ENCODE measurements at regions not wholly inside any gene's neighbourhood (a gene's known extent, or its start where the extent isn't known, plus 50 kb on each side); places are given as distances from the start of the nearest gene placed in this dataset.

DNA sequence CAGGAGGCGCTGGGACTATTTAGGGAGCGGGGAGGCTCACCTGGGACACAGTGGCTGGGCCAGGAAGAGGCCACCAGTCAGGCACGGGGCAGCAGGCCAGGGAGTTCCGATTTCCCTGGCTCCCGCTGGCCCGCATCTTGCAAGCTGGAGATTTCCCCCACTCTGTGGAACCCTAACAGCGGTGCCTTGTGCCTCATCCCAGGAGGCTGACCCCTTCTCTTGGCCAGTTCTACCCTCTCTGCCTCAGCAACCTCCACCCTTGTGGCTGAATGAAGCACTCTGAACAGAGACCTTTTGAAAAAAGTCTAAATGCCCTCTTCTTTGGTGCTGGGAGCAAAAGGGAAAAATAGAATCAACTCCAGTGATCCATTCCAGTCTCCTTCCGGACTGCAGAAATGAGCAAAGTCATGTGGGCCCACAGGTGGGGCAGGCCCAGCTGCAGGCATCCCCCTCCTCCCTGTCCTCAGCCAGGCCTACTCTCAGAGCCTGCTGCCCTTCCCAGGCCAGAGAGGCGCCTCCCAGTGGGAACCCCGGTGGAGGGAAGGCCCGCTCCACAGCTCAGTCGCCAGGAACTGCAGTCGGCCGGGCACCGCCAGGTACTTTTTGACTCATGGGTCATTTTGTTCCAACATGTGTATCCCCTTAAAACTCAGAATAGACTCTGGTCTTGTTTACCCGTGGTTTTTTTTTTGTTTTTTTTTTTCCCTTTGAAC is 155.5 kb downstream of the ZNF248 start (continued):
- no peak for TF ChIP-seq JUND (IDR thresholded peaks at IDR 0.05)
- TF ChIP-seq ZBTB33 (IDR thresholded peaks at IDR 0.05) = no peak

GRCh38 chr10:37700886-37701780 is 156.3 kb downstream of the ZNF248 start:
- 78% methylated on average over 37 of the region's 37 CpGs for WGBS
- DNase-seq (ENCODE audit: low spot score) = peak; percentile 19
- Histone ChIP-seq H3K27ac (ENCODE audit: low read depth in 1 of 2, low read length in 2 of 2) (no peak overlapping the region), H3K4me3 (ENCODE audit: low read depth in 1 of 3, low read length in 3 of 3) (no peak overlapping the region), H3K4me1 (ENCODE audit: control insufficient read depth in 4 of 4, insufficient read depth in 4 of 4, low read length in 3 of 4) (no peaks in the 10 kb centered on the region), H3K9me3 (ENCODE audit: control insufficient read depth in 4 of 4, low read length in 3 of 4) (no peaks in the 10 kb centered on the region), H3K36me3 (ENCODE audit: control insufficient read depth in 4 of 4, insufficient read depth in 3 of 4, low read depth in 1 of 4, low read length in 3 of 4) (no peaks in the 10 kb centered on the region), H3K27me3 (ENCODE audit: control insufficient read depth in 4 of 4, insufficient read depth in 4 of 4, low read length in 3 of 4) (no peaks in the 10 kb centered on the region), H3K9ac (ENCODE audit: low read depth in 1 of 2, low read length in 2 of 2) (no peak overlapping the region)
- TF ChIP-seq NR2F2 (IDR thresholded peaks at IDR 0.05) (no peak), YY1 (IDR thresholded peaks at IDR 0.05) (no peak), RAD21 (IDR thresholded peaks at IDR 0.05) (no peak), FOXA1 (IDR thresholded peaks at IDR 0.05) (no peak), HNF4G (IDR thresholded peaks at IDR 0.05) (no peak), JUND (IDR thresholded peaks at IDR 0.05) (no peak), HNF4A (conservative IDR thresholded peaks at IDR 0.05) (no peak)
- TF ChIP-seq, protein P1, sequence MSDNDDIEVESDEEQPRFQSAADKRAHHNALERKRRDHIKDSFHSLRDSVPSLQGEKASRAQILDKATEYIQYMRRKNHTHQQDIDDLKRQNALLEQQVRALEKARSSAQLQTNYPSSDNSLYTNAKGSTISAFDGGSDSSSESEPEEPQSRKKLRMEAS (IDR thresholded peaks at IDR 0.05) = no peak

DNA sequence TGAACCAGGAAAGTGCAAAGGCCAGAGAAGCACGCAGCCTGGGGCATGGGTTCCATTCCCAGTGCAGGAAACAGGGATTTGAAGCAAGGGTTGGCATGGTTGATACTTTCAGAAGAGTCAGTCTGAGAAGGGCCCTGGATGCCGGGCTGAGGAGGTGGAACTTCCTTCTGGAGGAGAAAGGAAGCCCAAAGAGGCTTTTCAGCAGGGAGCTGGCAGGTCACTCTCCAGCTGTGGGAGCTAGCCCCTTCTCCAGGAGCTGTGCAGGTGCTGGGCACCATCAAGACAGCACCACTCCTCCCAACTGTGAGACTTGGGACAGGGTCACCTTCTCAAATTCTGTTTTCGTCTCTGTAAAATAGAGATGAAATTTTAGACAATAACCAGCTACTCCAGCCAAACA is 169.8 kb downstream of the ZNF248 start:
- no peak overlapping the region for H3K9ac ChIP-seq (ENCODE audit: low read depth in 1 of 2, low read length in 2 of 2)
- H3K27ac ChIP-seq (ENCODE audit: low read depth in 1 of 2, low read length in 2 of 2) = no peak overlapping the region
- no peaks in the 10 kb centered on the region for H3K36me3 ChIP-seq (ENCODE audit: control insufficient read depth in 4 of 4, insufficient read depth in 3 of 4, low read depth in 1 of 4, low read length in 3 of 4)
- no peaks in the 10 kb centered on the region for H3K4me1 ChIP-seq (ENCODE audit: control insufficient read depth in 4 of 4, insufficient read depth in 4 of 4, low read length in 3 of 4)
- WGBS = 64% methylated on average over 3 of the region's 3 CpGs
- H3K9me3 ChIP-seq (ENCODE audit: control insufficient read depth in 4 of 4, low read length in 3 of 4) = peaks cover 0 to 5% (median 0%) of the 10 kb centered on the region in 4 donors
- no peaks in the 10 kb centered on the region for H3K27me3 ChIP-seq (ENCODE audit: control insufficient read depth in 4 of 4, insufficient read depth in 4 of 4, low read length in 3 of 4)
- TF ChIP-seq NR2F2 (IDR thresholded peaks at IDR 0.05) (no peak), ZBTB33 (IDR thresholded peaks at IDR 0.05) (no peak), TAF1 (conservative IDR thresholded peaks at IDR 0.05) (no peak), FOXA1 (IDR thresholded peaks at IDR 0.05) (no peak), HNF4A (conservative IDR thresholded peaks at IDR 0.05) (no peak), YY1 (IDR thresholded peaks at IDR 0.05) (no peak), HNF4G (IDR thresholded peaks at IDR 0.05) (no peak), EGR1 (IDR thresholded peaks at IDR 0.05; ENCODE audit: low read depth in 2 of 2) (no peak), JUND (IDR thresholded peaks at IDR 0.05) (no peak), REST (IDR thresholded peaks at IDR 0.05) (no peak), RXRA (IDR thresholded peaks at IDR 0.05) (no peak), FOXA2 (IDR thresholded peaks at IDR 0.05) (no peak)
- TF ChIP-seq, protein P1 (IDR thresholded peaks at IDR 0.05) = no peak
- TF ChIP-seq, protein P2, sequence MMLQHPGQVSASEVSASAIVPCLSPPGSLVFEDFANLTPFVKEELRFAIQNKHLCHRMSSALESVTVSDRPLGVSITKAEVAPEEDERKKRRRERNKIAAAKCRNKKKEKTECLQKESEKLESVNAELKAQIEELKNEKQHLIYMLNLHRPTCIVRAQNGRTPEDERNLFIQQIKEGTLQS (IDR thresholded peaks at IDR 0.05) = no peak
- H3K4me3 ChIP-seq (ENCODE audit: low read depth in 1 of 3, low read length in 3 of 3) = no peak overlapping the region
- DNase-seq (ENCODE audit: low spot score) = no peak

Data from liver (tissue), 7 donors.